Effector memory CD8-positive, alpha-beta T cell (primary cell): ENCODE measurements at regions not wholly inside any gene's neighbourhood (a gene's known extent, or its start where the extent isn't known, plus 50 kb on each side); places are given as distances from the start of the nearest gene placed in this dataset.

Experiments
- ATAC-seq: fragments of 150-1000 bp; cut with Tn5 transposase; replicated peaks from 2 replicates; pipeline ENCODE4 v1.10.0; 2021; ENCODE audit warnings: mild to moderate bottlenecking, moderate library complexity
- DNase-seq, 3 experiments: peaks; one replicate each; pipeline ENCODE4 v3.0.0; 2021
- H3K27ac Mint-ChIP-seq, 2 donors: one replicate each; pipeline ENCODE4 v1.8.0; 2022; ENCODE audit warnings: mild to moderate bottlenecking in 2 of 2, mixed read lengths in 2 of 2, moderate library complexity in 2 of 2
- H3K27me3 Mint-ChIP-seq, 2 donors: one replicate each; pipeline ENCODE4 v1.8.0; 2022; ENCODE audit warnings: mixed read lengths in 2 of 2
- H3K36me3 Mint-ChIP-seq: one replicate; pipeline ENCODE4 v1.8.0; 2022; ENCODE audit warnings: mild to moderate bottlenecking, moderate library complexity, mixed read lengths; ENCODE audit not compliant: insufficient read depth
- H3K4me1 Mint-ChIP-seq, 2 donors: one replicate each; pipeline ENCODE4 v1.8.0; 2022; ENCODE audit warnings: low read depth in 2 of 2, mixed read lengths in 2 of 2
- H3K4me3 Mint-ChIP-seq, 2 donors: one replicate each; pipeline ENCODE4 v1.8.0; 2022; ENCODE audit warnings: mild to moderate bottlenecking in 2 of 2, mixed read lengths in 2 of 2, moderate library complexity in 2 of 2
- H3K9me3 Mint-ChIP-seq, 2 donors: one replicate each; pipeline ENCODE4 v1.8.0; 2022; ENCODE audit warnings: mixed read lengths in 2 of 2

- H3K4me3 Mint-ChIP-seq = no peak overlapping the region
- no peaks in the 10 kb centered on the region for H3K4me1 Mint-ChIP-seq
- no peaks in the 10 kb centered on the region for H3K27me3 Mint-ChIP-seq
- H3K27ac Mint-ChIP-seq = no peak overlapping the region
- ATAC-seq = no peak
- peaks cover 13 to 26% of the 10 kb centered on the region in 2 donors for H3K9me3 Mint-ChIP-seq
- no peaks in the 10 kb centered on the region for H3K36me3 Mint-ChIP-seq
- DNase-seq = no peak
These were observed 885.6 kb upstream of the VRK2 start for GRCh38 chr2:57160976-57161375.

GRCh38 chr2:57177176-57177575, 869.4 kb upstream of the VRK2 start:
- Mint-ChIP-seq H3K27me3 (no peaks in the 10 kb centered on the region), H3K4me1 (no peaks in the 10 kb centered on the region), H3K4me3 (no peak overlapping the region), H3K9me3 (peaks cover 15 to 16% of the 10 kb centered on the region in 2 donors), H3K27ac (no peak overlapping the region), H3K36me3 (no peaks in the 10 kb centered on the region)
- ATAC-seq = no peak
- no peak for DNase-seq

- no peak for ATAC-seq
- H3K4me1 Mint-ChIP-seq = no peaks in the 10 kb centered on the region
- no peak for DNase-seq
- H3K27ac Mint-ChIP-seq = no peak overlapping the region
- no peaks in the 10 kb centered on the region for H3K27me3 Mint-ChIP-seq
- no peaks in the 10 kb centered on the region for H3K36me3 Mint-ChIP-seq
- H3K9me3 Mint-ChIP-seq = peaks cover 8 to 10% of the 10 kb centered on the region in 2 donors
- H3K4me3 Mint-ChIP-seq = no peak overlapping the region
These were observed 866.5 kb upstream of the VRK2 start for GRCh38 chr2:57180042-57180567.

GRCh38 chr2:57180678-57181077, 865.9 kb upstream of the VRK2 start:
- Mint-ChIP-seq H3K9me3 (peaks cover 2 to 7% of the 10 kb centered on the region in 2 donors), H3K27me3 (no peaks in the 10 kb centered on the region), H3K4me1 (no peaks in the 10 kb centered on the region), H3K27ac (no peak overlapping the region), H3K36me3 (no peaks in the 10 kb centered on the region), H3K4me3 (no peak overlapping the region)
- no peak for DNase-seq
- no peak for ATAC-seq

DNA sequence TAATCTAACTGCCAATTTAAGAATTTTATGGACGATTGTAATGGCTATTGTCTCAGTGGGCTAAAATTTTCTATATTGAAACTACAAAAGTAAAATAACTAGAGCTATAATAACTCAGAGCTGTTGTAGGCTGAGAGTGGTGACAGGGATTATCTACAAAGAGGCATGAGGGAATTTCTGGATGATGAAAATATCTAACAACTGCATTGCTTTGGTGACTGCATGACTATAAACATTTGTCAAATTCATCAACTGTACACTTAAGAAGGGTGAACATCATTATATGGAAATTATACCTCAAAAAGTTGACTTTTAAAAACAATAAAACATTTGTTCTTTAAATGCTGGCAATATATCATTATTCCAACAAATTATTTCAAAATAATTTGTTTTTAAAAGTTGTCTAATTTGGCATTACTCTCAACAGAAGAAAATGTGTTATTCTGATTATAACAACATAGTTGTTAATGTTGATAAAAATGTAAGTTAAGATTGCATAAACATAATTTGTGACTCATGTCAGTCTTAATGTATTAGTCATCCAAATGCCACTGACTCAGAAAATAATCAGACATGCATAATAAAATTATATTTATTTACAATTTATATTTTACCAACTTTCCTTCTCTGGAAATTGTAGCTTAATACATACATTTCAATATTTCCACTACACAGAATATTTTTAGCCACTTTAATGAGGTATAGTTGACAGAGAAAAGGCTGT, 865.1 kb upstream of the VRK2 start:
- Mint-ChIP-seq H3K36me3 (no peaks in the 10 kb centered on the region), H3K27me3 (no peaks in the 10 kb centered on the region), H3K9me3 (peaks cover 0 to 9% of the 10 kb centered on the region in 2 donors), H3K27ac (no peak overlapping the region), H3K4me1 (no peaks in the 10 kb centered on the region), H3K4me3 (no peak overlapping the region)
- DNase-seq (no peak), ATAC-seq (no peak)

- DNase-seq = no peak
- Mint-ChIP-seq H3K9me3 (peaks cover 0 to 9% of the 10 kb centered on the region in 2 donors), H3K4me3 (no peak overlapping the region), H3K27me3 (no peaks in the 10 kb centered on the region), H3K27ac (no peak overlapping the region), H3K4me1 (no peaks in the 10 kb centered on the region), H3K36me3 (no peaks in the 10 kb centered on the region)
- no peak for ATAC-seq
These were observed 863.7 kb upstream of the VRK2 start for GRCh38 chr2:57182916-57183315.

DNA sequence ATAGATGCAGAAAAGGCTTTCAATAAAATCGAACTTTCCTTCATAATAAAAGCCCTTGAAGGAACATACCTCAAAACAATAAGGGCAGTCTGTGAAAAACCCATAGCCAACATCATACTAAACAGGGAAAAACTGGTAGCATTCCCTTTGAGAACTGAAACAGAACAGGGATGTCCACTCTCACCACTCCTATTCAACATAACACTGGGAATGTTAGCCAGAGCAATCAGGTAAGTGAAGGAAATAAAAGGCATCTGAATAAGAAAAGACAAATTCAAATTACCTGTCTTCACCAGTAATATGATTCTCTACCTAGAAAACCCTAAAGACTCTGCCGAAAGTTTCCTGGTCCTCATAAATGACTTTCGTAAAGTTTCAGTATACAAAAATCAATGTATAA, 861.0 kb upstream of the VRK2 start:
- Mint-ChIP-seq H3K27me3 (no peaks in the 10 kb centered on the region), H3K4me3 (no peak overlapping the region), H3K36me3 (no peaks in the 10 kb centered on the region), H3K9me3 (peaks cover 2 to 4% of the 10 kb centered on the region in 2 donors), H3K4me1 (no peaks in the 10 kb centered on the region), H3K27ac (no peak overlapping the region)
- DNase-seq (no peak), ATAC-seq (no peak)

- H3K4me3 Mint-ChIP-seq = no peak overlapping the region
- no peaks in the 10 kb centered on the region for H3K4me1 Mint-ChIP-seq
- H3K9me3 Mint-ChIP-seq = peaks cover 6 to 22% of the 10 kb centered on the region in 2 donors
- H3K36me3 Mint-ChIP-seq = no peaks in the 10 kb centered on the region
- DNase-seq = no peak
- ATAC-seq = no peak
- H3K27ac Mint-ChIP-seq = no peak overlapping the region
- no peaks in the 10 kb centered on the region for H3K27me3 Mint-ChIP-seq
These were observed 856.6 kb upstream of the VRK2 start for GRCh38 chr2:57190007-57190406.

DNA sequence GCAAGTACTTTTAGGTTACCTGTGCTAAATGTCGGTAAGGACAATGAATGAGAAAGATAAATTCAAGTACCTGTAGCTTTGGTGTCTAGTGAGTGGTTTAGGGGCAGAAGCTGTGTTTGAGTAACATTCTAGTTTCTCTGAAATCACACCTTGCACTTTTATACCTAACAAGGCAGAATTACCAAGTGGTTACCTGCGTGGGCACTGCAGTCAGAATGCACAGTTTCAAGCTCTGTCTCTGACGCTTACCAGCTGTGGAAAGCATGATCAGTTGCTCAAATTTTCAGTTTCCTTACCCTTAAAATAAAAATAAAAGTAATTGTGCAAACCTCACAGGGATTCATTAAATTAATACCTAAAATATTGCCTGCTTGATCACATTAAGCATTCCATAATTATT, 846.9 kb upstream of the VRK2 start:
- Mint-ChIP-seq H3K4me1 (no peaks in the 10 kb centered on the region), H3K9me3 (peaks cover 14 to 37% of the 10 kb centered on the region in 2 donors), H3K27ac (no peak overlapping the region), H3K27me3 (no peaks in the 10 kb centered on the region), H3K4me3 (no peak overlapping the region), H3K36me3 (no peaks in the 10 kb centered on the region)
- ATAC-seq (no peak), DNase-seq (no peak)

DNA sequence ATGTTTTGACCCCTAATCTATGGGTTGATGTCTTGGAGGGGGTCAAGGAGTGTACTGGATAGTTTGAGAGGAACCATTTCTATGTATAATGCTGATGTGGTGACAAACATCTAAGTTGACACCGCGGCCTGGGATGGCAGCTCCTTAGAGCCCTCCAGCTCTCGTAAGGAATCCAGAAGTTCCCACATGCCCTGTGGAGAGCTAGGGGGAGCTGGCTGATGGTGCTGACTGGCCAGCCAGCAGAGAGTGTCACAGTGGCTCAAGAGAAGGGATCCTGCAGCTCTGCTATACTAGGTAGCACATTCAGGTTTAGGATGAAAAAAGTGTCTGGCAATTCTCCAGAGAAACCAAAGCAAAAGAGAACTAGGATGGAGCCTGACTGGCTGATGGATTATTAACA, 842.2 kb upstream of the VRK2 start:
- Mint-ChIP-seq H3K27ac (no peak overlapping the region), H3K36me3 (no peaks in the 10 kb centered on the region)

GRCh38 chr2:57205241-57205640, 841.4 kb upstream of the VRK2 start:
- H3K9me3 Mint-ChIP-seq = peaks cover 5 to 6% of the 10 kb centered on the region in 2 donors
- H3K27ac Mint-ChIP-seq = no peak overlapping the region
- H3K27me3 Mint-ChIP-seq = no peaks in the 10 kb centered on the region
- no peaks in the 10 kb centered on the region for H3K36me3 Mint-ChIP-seq
- ATAC-seq = no peak
- H3K4me3 Mint-ChIP-seq = no peak overlapping the region
- no peaks in the 10 kb centered on the region for H3K4me1 Mint-ChIP-seq
- no peak for DNase-seq

More for the DNA sequence above, 842.2 kb upstream of the VRK2 start:
- Mint-ChIP-seq H3K9me3 (peaks cover 5 to 6% of the 10 kb centered on the region in 2 donors), H3K4me1 (no peaks in the 10 kb centered on the region), H3K27me3 (no peaks in the 10 kb centered on the region), H3K4me3 (no peak overlapping the region)
- ATAC-seq = no peak
- DNase-seq = no peak

DNA sequence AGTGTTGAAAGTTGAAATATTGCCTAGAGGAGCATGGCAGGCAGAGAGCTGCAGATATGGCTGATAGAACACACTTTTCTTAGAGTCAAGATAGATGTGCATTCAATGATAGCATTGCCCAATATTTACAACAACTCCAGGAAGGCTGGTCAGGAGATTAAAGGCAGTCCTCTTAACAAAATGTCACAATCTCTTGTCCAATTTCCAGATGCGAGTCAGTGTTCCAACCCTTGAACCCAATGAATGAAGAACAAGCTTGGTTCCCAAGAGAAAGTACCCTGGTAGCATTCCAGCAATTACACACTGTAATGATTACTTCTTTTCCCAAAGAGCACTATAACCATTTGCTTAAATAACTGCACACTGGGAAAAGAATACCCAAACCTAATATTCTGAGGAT, 839.4 kb upstream of the VRK2 start:
- H3K27me3 Mint-ChIP-seq = no peaks in the 10 kb centered on the region
- H3K36me3 Mint-ChIP-seq = no peaks in the 10 kb centered on the region
- H3K27ac Mint-ChIP-seq = no peak overlapping the region
- ATAC-seq (no peak), DNase-seq (no peak)
- no peak overlapping the region for H3K4me3 Mint-ChIP-seq
- no peaks in the 10 kb centered on the region for H3K4me1 Mint-ChIP-seq
- H3K9me3 Mint-ChIP-seq = peaks cover 5 to 8% of the 10 kb centered on the region in 2 donors

- Mint-ChIP-seq H3K9me3 (peaks cover 9 to 15% of the 10 kb centered on the region in 2 donors), H3K27me3 (no peaks in the 10 kb centered on the region), H3K4me1 (no peaks in the 10 kb centered on the region), H3K27ac (no peak overlapping the region), H3K4me3 (no peak overlapping the region), H3K36me3 (no peaks in the 10 kb centered on the region)
- no peak for ATAC-seq
- DNase-seq = no peak
These were observed 836.8 kb upstream of the VRK2 start for GRCh38 chr2:57209799-57210198.

DNA sequence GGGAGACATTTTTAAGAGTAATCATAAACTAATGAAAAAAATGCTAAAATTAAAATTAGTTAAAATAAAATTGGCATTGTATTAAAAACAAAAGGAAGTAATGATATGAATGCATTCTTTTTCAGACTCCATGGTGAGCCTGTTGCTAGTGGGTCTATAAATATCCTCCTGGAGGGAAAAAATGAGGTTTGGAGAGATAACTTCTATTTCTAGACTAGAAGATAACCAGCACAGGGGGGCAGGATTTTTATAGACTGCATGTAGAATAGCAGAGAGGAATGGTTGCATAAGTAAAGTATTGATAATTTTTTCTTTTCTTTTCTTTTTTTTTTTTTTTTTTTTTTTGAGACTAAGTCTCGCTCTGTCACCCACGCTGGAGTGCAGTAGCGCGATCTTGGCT, 835.8 kb upstream of the VRK2 start:
- H3K36me3 Mint-ChIP-seq = no peaks in the 10 kb centered on the region
- no peak overlapping the region for H3K27ac Mint-ChIP-seq
- H3K27me3 Mint-ChIP-seq = no peaks in the 10 kb centered on the region
- no peaks in the 10 kb centered on the region for H3K4me1 Mint-ChIP-seq
- DNase-seq (no peak), ATAC-seq (no peak)
- no peak overlapping the region for H3K4me3 Mint-ChIP-seq
- peaks cover 9 to 15% of the 10 kb centered on the region in 2 donors for H3K9me3 Mint-ChIP-seq
